ENCODE measurements at regions not wholly inside any gene's neighbourhood (a gene's known extent, or its start where the extent isn't known, plus 50 kb on each side); places are given as distances from the start of the nearest gene placed in this dataset.

GRCh38 chr15:68500363-68501258, 68.6 kb upstream of the ITGA11 start:
- peak; percentile 56 for DNase-seq (ENCODE audit: low spot score)

GRCh38 chr15:68501259-68501591, 69.3 kb upstream of the ITGA11 start:
- DNase-seq (ENCODE audit: low spot score) = no peak

GRCh38 chr15:68501616-68502015, 69.7 kb upstream of the ITGA11 start:
- DNase-seq (ENCODE audit: low spot score) = no peak

GRCh38 chr15:68502398-68502901, 70.5 kb upstream of the ITGA11 start:
- DNase-seq (ENCODE audit: low spot score) = no peak

- no peak for DNase-seq (ENCODE audit: low spot score)
These were observed 71.2 kb upstream of the ITGA11 start for GRCh38 chr15:68503213-68503612.

- DNase-seq (ENCODE audit: low spot score) = peak; percentile 50
These were observed 72.1 kb upstream of the ITGA11 start for GRCh38 chr15:68503791-68504680.

GRCh38 chr15:68504681-68505170, 72.8 kb upstream of the ITGA11 start:
- no peak for DNase-seq (ENCODE audit: low spot score)

GRCh38 chr15:68506071-68506470, 72.7 kb upstream of the CORO2B start:
- DNase-seq (ENCODE audit: low spot score) = no peak

GRCh38 chr15:68507447-68507846, 71.3 kb upstream of the CORO2B start:
- DNase-seq (ENCODE audit: low spot score) = no peak

GRCh38 chr15:68508485-68509189, 70.2 kb upstream of the CORO2B start:
- no peak for DNase-seq (ENCODE audit: low spot score)

GRCh38 chr15:68510558-68510957, 68.2 kb upstream of the CORO2B start:
- DNase-seq (ENCODE audit: low spot score) = no peak

GRCh38 chr15:68511073-68511991, 67.5 kb upstream of the CORO2B start:
- DNase-seq (ENCODE audit: low spot score) = no peak

GRCh38 chr15:68512052-68512451, 66.7 kb upstream of the CORO2B start:
- no peak for DNase-seq (ENCODE audit: low spot score)

GRCh38 chr15:68512598-68512997, 66.2 kb upstream of the CORO2B start:
- DNase-seq (ENCODE audit: low spot score) = no peak

GRCh38 chr15:68515371-68516095, 63.3 kb upstream of the CORO2B start:
- DNase-seq (ENCODE audit: low spot score) = no peak

GRCh38 chr15:68517285-68517761, 61.5 kb upstream of the CORO2B start:
- DNase-seq (ENCODE audit: low spot score) = peak; percentile 45

- peak; percentile 80 for DNase-seq (ENCODE audit: low spot score)
These were observed 60.7 kb upstream of the CORO2B start for GRCh38 chr15:68518046-68518445.

- DNase-seq (ENCODE audit: low spot score) = no peak
These were observed 59.9 kb upstream of the CORO2B start for GRCh38 chr15:68518785-68519430.
